ENCODE measurements at regions not wholly inside any gene's neighbourhood (a gene's known extent, or its start where the extent isn't known, plus 50 kb on each side); places are given as distances from the start of the nearest gene placed in this dataset.

DNA sequence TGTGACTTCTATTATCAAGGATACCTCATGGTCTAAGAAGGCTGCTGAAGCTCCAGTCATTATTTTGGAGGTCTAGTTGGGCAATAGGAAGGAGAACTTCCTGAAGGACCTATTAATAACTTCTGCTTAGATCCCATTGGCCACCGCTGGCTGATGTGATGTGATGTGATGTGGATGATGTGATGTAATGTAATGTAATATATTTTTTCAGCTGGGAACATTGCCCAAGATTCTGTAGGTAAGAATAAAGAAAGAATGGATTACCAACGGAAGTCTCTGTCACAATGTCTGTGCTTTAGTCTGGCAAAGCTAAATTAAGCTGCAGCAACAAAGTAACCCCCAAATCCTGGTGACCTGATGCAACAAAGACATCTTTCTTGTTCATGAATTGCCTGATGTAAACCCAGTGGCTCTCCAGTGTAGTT, 233.7 kb downstream of the PTEN start:
- intact Hi-C loops (cut with micrococcal nuclease; ENCODE audit: unreplicated experiment): no loop called here
- DNase-seq (ENCODE audit: low read depth, low spot score): no peak
- BruUV-seq (replicated peaks): no TSS peak
- H3K9me3 ChIP-seq (ENCODE audit: control insufficient read depth, insufficient read depth, low read depth, low read length): no peaks in the 10 kb centered on the region
- no peak overlapping the region for H3K27ac ChIP-seq (ENCODE audit: low read length)
- ChIA-PET POLR2A (no interaction called here), CTCF (no interaction called here)
- in situ Hi-C loops (cut with HindIII; ENCODE audit: low pct_unique_long_range_greater_than_20kb, low sequenced_read_pairs): no loop called here
- no peak overlapping the region for H3K4me3 ChIP-seq (ENCODE audit: low read depth in 2 of 2, low read length in 2 of 2)
- no peak for ATAC-seq
- TF ChIP-seq, protein P1, sequence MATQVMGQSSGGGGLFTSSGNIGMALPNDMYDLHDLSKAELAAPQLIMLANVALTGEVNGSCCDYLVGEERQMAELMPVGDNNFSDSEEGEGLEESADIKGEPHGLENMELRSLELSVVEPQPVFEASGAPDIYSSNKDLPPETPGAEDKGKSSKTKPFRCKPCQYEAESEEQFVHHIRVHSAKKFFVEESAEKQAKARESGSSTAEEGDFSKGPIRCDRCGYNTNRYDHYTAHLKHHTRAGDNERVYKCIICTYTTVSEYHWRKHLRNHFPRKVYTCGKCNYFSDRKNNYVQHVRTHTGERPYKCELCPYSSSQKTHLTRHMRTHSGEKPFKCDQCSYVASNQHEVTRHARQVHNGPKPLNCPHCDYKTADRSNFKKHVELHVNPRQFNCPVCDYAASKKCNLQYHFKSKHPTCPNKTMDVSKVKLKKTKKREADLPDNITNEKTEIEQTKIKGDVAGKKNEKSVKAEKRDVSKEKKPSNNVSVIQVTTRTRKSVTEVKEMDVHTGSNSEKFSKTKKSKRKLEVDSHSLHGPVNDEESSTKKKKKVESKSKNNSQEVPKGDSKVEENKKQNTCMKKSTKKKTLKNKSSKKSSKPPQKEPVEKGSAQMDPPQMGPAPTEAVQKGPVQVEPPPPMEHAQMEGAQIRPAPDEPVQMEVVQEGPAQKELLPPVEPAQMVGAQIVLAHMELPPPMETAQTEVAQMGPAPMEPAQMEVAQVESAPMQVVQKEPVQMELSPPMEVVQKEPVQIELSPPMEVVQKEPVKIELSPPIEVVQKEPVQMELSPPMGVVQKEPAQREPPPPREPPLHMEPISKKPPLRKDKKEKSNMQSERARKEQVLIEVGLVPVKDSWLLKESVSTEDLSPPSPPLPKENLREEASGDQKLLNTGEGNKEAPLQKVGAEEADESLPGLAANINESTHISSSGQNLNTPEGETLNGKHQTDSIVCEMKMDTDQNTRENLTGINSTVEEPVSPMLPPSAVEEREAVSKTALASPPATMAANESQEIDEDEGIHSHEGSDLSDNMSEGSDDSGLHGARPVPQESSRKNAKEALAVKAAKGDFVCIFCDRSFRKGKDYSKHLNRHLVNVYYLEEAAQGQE (IDR thresholded peaks at IDR 0.05; ENCODE audit: insufficient read depth in 1 of 2, low read depth in 2 of 2, low read length in 1 of 2): no peak
- TF ChIP-seq TCF7L2 (IDR thresholded peaks at IDR 0.05; ENCODE audit: low read depth, low read length) (no peak), SIN3A (IDR thresholded peaks at IDR 0.05; ENCODE audit: borderline replicate concordance, insufficient read depth, low read depth, low read length) (no peak), POLR2AphosphoS5 (IDR thresholded peaks at IDR 0.05; ENCODE audit: low read depth, low read length) (no peak), CTCF (IDR thresholded peaks at IDR 0.05) (no peak)
- no peaks in the 10 kb centered on the region for H3K36me3 ChIP-seq (ENCODE audit: control insufficient read depth, insufficient read depth, low read length)
- H3K27me3 ChIP-seq (ENCODE audit: control insufficient read depth, insufficient read depth, low read length): peaks cover 5% of the 10 kb centered on the region; the same call in 1 of the 2 replicates
- H3K4me1 ChIP-seq (ENCODE audit: control insufficient read depth, insufficient read depth, low read length): no peaks in the 10 kb centered on the region

GRCh38 chr10:88097536-88097935, 234.1 kb downstream of the PTEN start:
- Histone ChIP-seq H3K27ac (ENCODE audit: low read length) (no peak overlapping the region), H3K4me3 (ENCODE audit: low read depth in 2 of 2, low read length in 2 of 2) (no peak overlapping the region), H3K4me1 (ENCODE audit: control insufficient read depth, insufficient read depth, low read length) (no peaks in the 10 kb centered on the region), H3K36me3 (ENCODE audit: control insufficient read depth, insufficient read depth, low read length) (no peaks in the 10 kb centered on the region), H3K27me3 (ENCODE audit: control insufficient read depth, insufficient read depth, low read length) (peaks cover 5% of the 10 kb centered on the region; the same call in 1 of the 2 replicates), H3K9me3 (ENCODE audit: control insufficient read depth, insufficient read depth, low read depth, low read length) (no peaks in the 10 kb centered on the region)
- ChIA-PET CTCF (no interaction called here), POLR2A (no interaction called here)
- BruUV-seq (replicated peaks): no TSS peak
- ATAC-seq (no peak), DNase-seq (ENCODE audit: low read depth, low spot score) (no peak)
- intact Hi-C loops (cut with micrococcal nuclease; ENCODE audit: unreplicated experiment) (no loop called here), in situ Hi-C loops (cut with HindIII; ENCODE audit: low pct_unique_long_range_greater_than_20kb, low sequenced_read_pairs) (no loop called here)
- TF ChIP-seq CTCF (IDR thresholded peaks at IDR 0.05) (no peak), TCF7L2 (IDR thresholded peaks at IDR 0.05; ENCODE audit: low read depth, low read length) (no peak)

- Histone ChIP-seq H3K4me1 (ENCODE audit: control insufficient read depth, insufficient read depth, low read length) (no peaks in the 10 kb centered on the region), H3K27me3 (ENCODE audit: control insufficient read depth, insufficient read depth, low read length) (peaks cover 5% of the 10 kb centered on the region; the same call in 1 of the 2 replicates), H3K27ac (ENCODE audit: low read length) (no peak overlapping the region), H3K9me3 (ENCODE audit: control insufficient read depth, insufficient read depth, low read depth, low read length) (no peaks in the 10 kb centered on the region), H3K4me3 (ENCODE audit: low read depth in 2 of 2, low read length in 2 of 2) (no peak overlapping the region), H3K36me3 (ENCODE audit: control insufficient read depth, insufficient read depth, low read length) (no peaks in the 10 kb centered on the region)
- CTCF ChIA-PET: no interaction called here
- in situ Hi-C loops (cut with HindIII; ENCODE audit: low pct_unique_long_range_greater_than_20kb, low sequenced_read_pairs) (no loop called here), intact Hi-C loops (cut with micrococcal nuclease; ENCODE audit: unreplicated experiment) (no loop called here)
- POLR2A ChIA-PET: no interaction called here
- ATAC-seq (no peak), DNase-seq (ENCODE audit: low read depth, low spot score) (no peak)
- no TSS peak for BruUV-seq (replicated peaks)
- TF ChIP-seq SIN3A (IDR thresholded peaks at IDR 0.05; ENCODE audit: borderline replicate concordance, insufficient read depth, low read depth, low read length) (no peak), CTCF (IDR thresholded peaks at IDR 0.05) (no peak)
- TF ChIP-seq, protein P1 (IDR thresholded peaks at IDR 0.05; ENCODE audit: insufficient read depth in 1 of 2, low read depth in 2 of 2, low read length in 1 of 2): no peak
Measured at GRCh38 chr10:88100281-88100680, 236.9 kb downstream of the PTEN start.

All from Panc1 (cell line).